Epithelial cell of prostate (primary cell): ENCODE measurements at regions not wholly inside any gene's neighbourhood (a gene's known extent, or its start where the extent isn't known, plus 50 kb on each side); places are given as distances from the start of the nearest gene placed in this dataset.

Experiments used
- DNase-seq: peaks from one replicate; pipeline ENCODE4 v3.0.0-alpha.2; 2011; ENCODE audit warnings: low read depth, low spot score
- H3K27ac ChIP-seq: fragments of 450-650 bp; 2 replicates; pipeline ENCODE4 v1.5.1; 2017; ENCODE audit warnings: mild to moderate bottlenecking

- H3K27ac ChIP-seq, result no peak overlapping the region
- no peak for DNase-seq
Observed at GRCh38 chr1:59100708-59101374, 196.1 kb upstream of the FGGY start.

DNA sequence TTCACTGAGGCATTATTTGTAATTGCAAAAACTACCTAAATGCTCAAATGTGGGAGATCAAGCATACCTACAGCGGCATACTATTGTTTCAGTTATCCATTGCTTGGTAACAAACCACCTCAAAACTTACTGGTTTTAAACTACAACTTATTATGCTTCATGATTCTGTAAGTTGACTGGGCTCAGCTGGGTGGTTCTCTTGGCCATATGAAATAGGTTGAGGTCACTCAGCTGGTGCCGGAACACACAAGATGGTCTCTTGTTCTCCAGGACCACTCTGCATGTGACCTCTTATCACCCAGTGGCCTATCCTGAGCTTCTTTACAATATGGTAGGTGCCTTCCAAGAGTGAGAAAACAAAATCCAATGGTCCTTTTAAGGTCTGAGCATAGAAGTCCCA lies 195.4 kb upstream of the FGGY start:
- H3K27ac ChIP-seq, result no peak overlapping the region
- no peak for DNase-seq

GRCh38 chr1:59103457-59103856 lies 193.4 kb upstream of the FGGY start:
- no peak for DNase-seq
- no peak overlapping the region for H3K27ac ChIP-seq

DNA sequence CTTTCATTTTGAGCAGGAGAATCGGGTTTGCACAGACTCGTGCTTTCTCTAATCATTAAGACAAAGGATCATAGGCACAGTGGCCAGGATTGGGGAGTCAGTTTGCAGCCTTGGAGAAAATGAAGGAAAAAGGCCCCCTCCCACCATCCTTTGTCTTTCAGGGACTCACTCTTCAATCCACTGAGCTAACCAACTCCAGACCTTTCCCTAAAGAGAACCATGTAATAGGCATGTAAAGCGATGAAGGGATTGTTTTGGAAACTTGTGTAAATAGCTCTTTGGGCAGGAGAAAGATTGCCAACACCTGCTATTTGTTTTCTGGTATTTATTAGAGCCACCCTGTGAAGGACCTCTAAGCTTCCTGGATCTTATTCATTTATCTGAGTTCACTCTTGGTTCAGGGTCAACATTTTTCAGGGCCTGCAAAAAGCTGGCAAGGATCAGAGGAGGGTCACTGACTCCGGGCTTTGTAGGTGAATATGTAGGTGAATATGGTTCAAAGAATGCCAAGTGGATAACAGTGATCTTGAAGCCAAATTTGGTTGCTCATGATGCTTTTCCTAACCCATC lies 192.6 kb upstream of the FGGY start:
- no peak overlapping the region for H3K27ac ChIP-seq
- no peak for DNase-seq

- DNase-seq, result no peak
- H3K27ac ChIP-seq, result no peak overlapping the region
Observed at GRCh38 chr1:59105548-59106507, 191.1 kb upstream of the FGGY start.

- peak; percentile 60 for DNase-seq
- peak overlapping the region; percentile 41 for H3K27ac ChIP-seq
Observed at GRCh38 chr1:59107516-59107915, 189.4 kb upstream of the FGGY start.

DNA sequence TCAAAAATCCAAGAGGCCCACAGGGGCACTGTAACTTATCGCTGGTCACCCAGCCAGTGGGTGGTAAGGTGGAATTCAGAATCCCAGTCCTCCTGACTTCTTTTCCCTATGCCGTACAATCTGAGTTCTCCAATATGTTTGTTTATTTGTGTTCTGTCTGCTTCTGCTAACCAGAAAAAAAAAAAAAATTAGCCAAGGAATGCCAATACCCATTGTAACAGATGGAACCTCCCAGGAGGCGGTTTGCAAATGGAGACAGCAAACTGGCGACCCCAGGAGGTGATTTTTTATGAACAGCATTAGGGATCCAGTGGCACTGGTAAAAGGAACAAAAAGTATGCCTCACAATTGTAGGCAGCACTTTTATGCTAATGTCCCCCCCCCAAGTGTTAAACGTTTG lies 189.0 kb upstream of the FGGY start:
- DNase-seq, result no peak
- H3K27ac ChIP-seq, result peak overlapping the region; percentile 41

- no peak for DNase-seq
Observed at GRCh38 chr1:59108481-59109317, 188.2 kb upstream of the FGGY start.

GRCh38 chr1:59110271-59110670 lies 186.6 kb upstream of the FGGY start:
- DNase-seq, result no peak
- no peak overlapping the region for H3K27ac ChIP-seq

More at GRCh38 chr1:59108481-59109317, 188.2 kb upstream of the FGGY start:
- no peak overlapping the region for H3K27ac ChIP-seq

DNA sequence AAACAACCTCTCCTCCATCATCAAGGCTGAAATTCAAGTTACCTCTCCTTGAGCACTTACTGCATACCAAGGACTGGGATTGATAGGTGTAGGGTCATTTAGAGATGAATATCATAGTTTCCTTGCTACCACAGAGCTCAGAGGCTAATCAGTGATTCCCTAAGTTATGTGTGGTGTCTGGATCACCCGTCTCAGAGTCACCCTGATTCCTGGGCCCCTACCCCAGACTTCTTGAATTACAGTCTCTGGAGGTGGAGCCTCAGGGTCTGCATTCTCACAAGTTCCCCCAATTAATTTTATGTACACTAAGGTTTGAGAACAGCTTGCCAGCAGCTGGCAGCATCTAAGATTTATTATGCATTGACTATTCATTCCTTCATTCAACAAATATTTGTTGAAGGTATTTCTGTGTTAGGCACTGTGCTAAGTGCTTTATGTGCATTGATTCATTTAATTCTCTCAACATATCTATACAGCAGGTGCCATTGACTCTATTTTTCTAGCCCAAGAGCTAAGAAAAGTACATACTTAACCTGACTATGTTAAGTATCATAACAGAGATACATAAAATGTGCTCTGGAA lies 182.9 kb upstream of the FGGY start:
- no peak for DNase-seq
- no peak overlapping the region for H3K27ac ChIP-seq

- H3K27ac ChIP-seq, result no peak overlapping the region
- no peak for DNase-seq
Observed at GRCh38 chr1:59115865-59116264, 181.0 kb upstream of the FGGY start.

GRCh38 chr1:59116920-59117542 lies 179.9 kb upstream of the FGGY start:
- no peak for DNase-seq
- no peak overlapping the region for H3K27ac ChIP-seq

DNA sequence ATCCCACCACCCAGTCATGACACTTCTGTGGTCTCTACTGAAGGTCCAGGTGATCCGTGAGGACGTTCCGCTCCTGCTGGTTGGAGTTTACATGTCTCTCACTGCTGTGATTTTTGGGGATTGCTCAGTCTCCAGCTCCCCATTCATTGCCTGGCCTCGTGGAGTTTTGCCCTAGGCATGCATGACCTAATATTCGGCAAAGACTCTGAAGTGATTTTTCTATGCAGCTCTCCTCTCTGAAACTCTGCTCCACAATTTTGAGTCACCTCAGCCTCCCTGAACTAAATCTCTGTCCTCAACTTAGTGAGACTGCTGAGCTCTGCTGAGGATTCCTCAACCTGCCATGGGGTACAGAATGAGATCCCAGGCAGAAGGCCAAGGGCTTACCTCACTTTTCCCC lies 174.4 kb upstream of the FGGY start:
- H3K27ac ChIP-seq, result peak overlapping the region; percentile 24

GRCh38 chr1:59123081-59123681 lies 173.7 kb upstream of the FGGY start:
- DNase-seq, result no peak
- H3K27ac ChIP-seq, result peak overlapping the region; percentile 24

More for the DNA sequence above, 174.4 kb upstream of the FGGY start:
- no peak for DNase-seq

GRCh38 chr1:59124166-59124565 lies 172.7 kb upstream of the FGGY start:
- no peak for DNase-seq
- no peak overlapping the region for H3K27ac ChIP-seq

DNA sequence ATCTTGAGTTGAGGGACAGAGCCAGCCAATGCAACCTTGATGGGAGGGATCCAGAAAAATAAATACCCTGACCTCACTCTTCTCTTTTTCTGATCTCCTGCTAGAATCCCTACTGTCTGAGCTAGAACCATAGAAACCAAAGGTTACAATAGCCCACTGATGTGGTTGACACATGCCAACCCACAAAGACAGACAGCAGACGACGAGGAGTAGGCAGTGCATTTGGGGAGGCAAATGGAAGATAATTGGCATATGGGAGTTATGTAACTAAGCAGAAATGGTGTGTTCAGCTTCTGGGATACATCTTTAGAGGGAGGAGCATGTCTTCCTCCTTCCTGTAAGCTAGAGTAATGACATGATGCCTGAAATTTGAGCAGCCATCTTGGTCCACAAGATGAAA lies 171.7 kb upstream of the FGGY start:
- DNase-seq, result no peak
- no peak overlapping the region for H3K27ac ChIP-seq

GRCh38 chr1:59125676-59126320 lies 171.1 kb upstream of the FGGY start:
- DNase-seq, result no peak
- H3K27ac ChIP-seq, result no peak overlapping the region

DNA sequence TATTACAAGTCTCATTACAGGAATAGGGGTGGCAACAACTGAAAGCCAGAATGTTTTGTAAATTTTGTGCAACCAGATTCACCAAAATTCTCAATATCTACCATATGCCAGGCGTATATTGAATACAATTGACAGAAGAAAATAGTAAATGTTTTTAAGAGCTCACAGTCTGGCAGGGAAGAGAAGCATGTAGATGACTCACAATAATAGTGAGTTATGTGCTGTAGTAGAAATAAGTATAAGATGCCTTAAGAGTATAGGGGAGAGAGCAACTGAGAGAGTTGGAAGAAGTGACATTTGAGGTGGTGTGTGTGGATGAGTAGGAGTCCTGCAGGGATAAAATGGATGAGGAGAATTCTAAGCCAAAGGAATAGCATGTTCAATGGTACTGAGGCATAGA lies 170.5 kb upstream of the FGGY start:
- DNase-seq, result no peak
- H3K27ac ChIP-seq, result no peak overlapping the region
